Effector CD8-positive, alpha-beta T cell (primary cell): ENCODE measurements at regions not wholly inside any gene's neighbourhood (a gene's known extent, or its start where the extent isn't known, plus 50 kb on each side); places are given as distances from the start of the nearest gene placed in this dataset.
"Not testable (repeated sequence)": the region's sequence is repeated elsewhere in the genome, so short reads cannot be mapped to it uniquely, and the experiment has no call there.

Experiments used
- DNase-seq: peaks from one replicate; lab custom pipeline; 2025; lab: John Stamatoyannopoulos, UW

GRCh38 chr1:761791-762190 is 75.3 kb upstream of the OR4F16 start:
- not testable (repeated sequence) for DNase-seq

- DNase-seq, result not testable (repeated sequence)
Measured at GRCh38 chr1:771449-771848, 85.0 kb upstream of the OR4F16 start.

- not testable (repeated sequence) for DNase-seq
Measured at GRCh38 chr1:777480-778180, 91.2 kb upstream of the OR4F16 start.

- not testable (repeated sequence) for DNase-seq
Measured at GRCh38 chr1:778451-779278, 92.2 kb upstream of the OR4F16 start.

- DNase-seq, result not testable (repeated sequence)
Measured at GRCh38 chr1:779621-780020, 93.2 kb upstream of the OR4F16 start.

GRCh38 chr1:788835-789234 is 102.4 kb upstream of the OR4F16 start:
- no peak for DNase-seq

GRCh38 chr1:789606-790005 is 103.2 kb upstream of the OR4F16 start:
- DNase-seq, result not testable (repeated sequence)

GRCh38 chr1:790388-790930 is 104.0 kb upstream of the OR4F16 start:
- not testable (repeated sequence) for DNase-seq

- DNase-seq, result not testable (repeated sequence)
Measured at GRCh38 chr1:794310-794709, 107.9 kb upstream of the OR4F16 start.

- DNase-seq, result not testable (repeated sequence)
Measured at GRCh38 chr1:794918-795584, 108.6 kb upstream of the OR4F16 start.

GRCh38 chr1:797649-798048 is 111.2 kb upstream of the OR4F16 start:
- DNase-seq, result not testable (repeated sequence)

- DNase-seq, result not testable (repeated sequence)
Measured at GRCh38 chr1:800397-800796, 113.9 kb upstream of the OR4F16 start.

GRCh38 chr1:804378-805115 is 118.1 kb upstream of the OR4F16 start:
- DNase-seq, result not testable (repeated sequence)

- DNase-seq, result not testable (repeated sequence)
Measured at GRCh38 chr1:805310-805709, 118.4 kb upstream of the SAMD11 start.

- not testable (repeated sequence) for DNase-seq
Measured at GRCh38 chr1:807066-807465, 116.7 kb upstream of the SAMD11 start.

GRCh38 chr1:807699-808390 is 115.9 kb upstream of the SAMD11 start:
- DNase-seq, result not testable (repeated sequence)

GRCh38 chr1:810949-811348 is 112.8 kb upstream of the SAMD11 start:
- DNase-seq, result not testable (repeated sequence)

- not testable (repeated sequence) for DNase-seq
Measured at GRCh38 chr1:812535-813127, 111.1 kb upstream of the SAMD11 start.

- DNase-seq, result not testable (repeated sequence)
Measured at GRCh38 chr1:814543-814942, 109.2 kb upstream of the SAMD11 start.

GRCh38 chr1:815147-815922 is 108.4 kb upstream of the SAMD11 start:
- DNase-seq, result not testable (repeated sequence)
